ENCODE measurements at regions not wholly inside any gene's neighbourhood (a gene's known extent, or its start where the extent isn't known, plus 50 kb on each side); places are given as distances from the start of the nearest gene placed in this dataset.
"Not testable (repeated sequence)": the region's sequence is repeated elsewhere in the genome, so short reads cannot be mapped to it uniquely, and the experiment has no call there.

DNA sequence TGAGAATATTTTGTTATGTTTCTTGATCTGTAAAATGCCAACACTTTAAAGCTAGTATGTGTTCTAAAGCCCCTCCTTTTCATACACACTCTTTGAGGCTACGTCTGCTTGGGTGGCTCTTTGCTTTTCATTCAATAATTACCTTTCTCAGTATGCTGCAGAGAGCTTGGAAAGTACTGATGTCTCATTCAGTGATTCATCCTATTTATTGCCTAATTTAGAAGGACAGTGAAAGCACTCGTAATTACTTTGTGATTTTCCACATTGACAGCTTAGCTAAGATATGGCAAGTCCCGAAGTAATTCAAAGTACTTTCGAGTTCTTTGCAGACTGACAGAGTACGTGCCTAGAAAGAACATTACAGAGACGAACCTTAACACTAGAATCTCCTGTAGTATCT is 57.2 kb downstream of the BMP15 start:
- no peak for DNase-seq (ENCODE audit: low read depth)

DNA sequence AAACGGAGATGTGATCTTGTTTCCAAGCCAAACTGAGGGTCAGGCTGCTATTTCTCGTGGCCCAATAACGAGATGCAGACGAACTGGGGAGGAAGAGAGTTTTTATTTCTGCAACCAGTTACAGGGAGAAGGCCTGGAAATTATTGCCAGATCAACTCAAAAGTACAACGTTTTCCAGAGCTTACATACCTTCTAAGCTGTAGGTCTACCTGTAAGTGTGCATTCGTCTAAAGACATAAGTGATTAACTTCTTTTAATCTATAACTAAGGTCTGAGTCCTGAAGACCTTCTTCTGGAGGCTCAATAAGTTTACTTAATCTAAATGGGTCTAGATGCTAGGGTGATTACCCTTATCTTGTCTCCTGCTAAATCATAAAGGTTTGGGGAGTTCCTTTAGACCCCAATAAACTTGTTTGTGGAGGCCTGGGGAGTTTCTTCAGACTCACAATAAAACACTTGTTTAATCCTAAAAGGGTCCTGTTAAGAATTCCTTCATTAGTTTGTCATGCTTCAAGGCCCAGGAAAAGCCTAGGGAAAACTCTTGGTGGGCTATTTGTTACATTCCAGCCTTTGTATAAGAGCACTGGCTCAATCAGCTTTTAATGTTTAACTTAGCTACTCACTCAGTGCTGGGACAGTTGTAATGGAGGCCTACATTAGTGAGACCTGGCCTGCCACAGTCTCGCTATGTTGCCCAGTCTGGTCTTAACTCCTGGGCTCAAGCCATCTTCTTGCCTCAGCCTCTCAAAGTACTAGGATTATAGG is 58.5 kb downstream of the BMP15 start:
- DNase-seq (ENCODE audit: low read depth), result not testable (repeated sequence)

DNA sequence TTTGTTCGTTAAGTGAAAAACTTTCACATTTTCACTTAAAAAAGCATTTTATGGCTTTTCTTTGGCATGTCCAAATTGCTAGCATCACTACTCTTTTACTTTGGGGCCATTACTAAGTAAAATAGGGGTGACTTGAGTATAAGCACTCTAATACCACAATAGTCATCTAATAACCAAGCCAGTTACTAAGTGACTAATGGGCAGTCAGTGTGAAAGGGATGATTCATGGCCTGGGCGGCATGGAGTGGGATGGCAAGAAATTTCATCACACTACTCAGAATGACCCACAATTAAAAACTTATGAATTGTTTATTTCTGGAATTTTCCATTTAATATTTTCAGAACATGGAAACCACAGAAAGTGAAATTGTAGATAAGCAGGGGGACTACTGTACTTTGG is 60.9 kb downstream of the BMP15 start:
- peak; percentile 17 for DNase-seq (ENCODE audit: low read depth)

DNA sequence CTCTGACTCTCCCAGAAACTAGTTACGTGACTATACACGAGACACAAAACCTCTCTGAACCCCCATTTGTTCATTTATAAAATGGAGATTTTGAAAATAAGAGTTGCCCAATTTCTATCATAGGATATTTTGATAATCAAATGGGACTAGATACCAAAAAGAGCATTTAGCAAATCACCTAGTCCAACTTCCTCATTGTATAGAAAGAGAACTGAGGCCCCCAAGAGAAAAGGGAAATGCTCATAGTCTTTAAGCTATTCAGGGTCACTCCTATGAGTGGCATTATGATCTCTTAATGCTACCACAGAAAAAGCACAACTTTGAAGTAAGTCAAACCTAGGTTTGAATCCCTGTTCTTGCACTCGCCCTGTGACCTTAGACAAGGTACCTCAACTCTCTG is 62.7 kb downstream of the BMP15 start:
- no peak for DNase-seq (ENCODE audit: low read depth)

DNA sequence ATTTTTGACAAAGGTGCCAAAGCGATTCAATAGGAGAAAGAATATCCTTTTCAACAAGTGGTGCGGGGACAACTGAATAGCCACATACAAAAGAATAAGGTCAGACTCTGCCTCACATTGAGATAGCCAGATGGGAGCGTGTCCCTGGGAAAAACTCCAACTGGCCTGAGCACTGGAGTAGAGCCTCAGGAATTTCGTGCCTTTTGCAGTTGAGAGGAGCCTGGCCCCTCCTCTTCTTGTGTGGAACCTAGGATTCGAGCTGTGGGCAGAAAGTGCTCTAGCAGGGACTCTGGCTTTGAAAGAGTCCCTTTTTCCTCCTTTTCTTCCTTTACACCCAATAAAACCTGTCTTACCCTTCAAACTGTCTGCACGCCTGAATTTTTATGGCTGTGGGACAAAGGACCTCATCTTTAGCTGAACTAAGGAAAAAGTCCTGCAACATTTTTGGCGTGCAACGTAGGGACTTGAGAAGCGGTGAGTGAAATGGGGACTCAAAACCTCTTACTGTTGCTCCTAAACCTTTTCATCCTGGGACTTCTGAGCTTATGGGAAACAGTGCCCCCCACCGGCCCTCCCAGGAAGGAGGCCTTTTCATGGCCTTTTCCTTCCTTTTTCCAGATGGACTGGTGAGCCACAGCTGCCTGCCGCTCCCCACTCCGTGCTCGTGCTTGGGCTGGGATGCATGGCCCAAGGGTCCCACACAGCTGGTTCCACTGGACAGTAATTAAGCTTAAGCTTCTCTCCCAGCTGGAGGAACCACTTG is 68.6 kb downstream of the BMP15 start:
- DNase-seq (ENCODE audit: low read depth), result no peak

DNA sequence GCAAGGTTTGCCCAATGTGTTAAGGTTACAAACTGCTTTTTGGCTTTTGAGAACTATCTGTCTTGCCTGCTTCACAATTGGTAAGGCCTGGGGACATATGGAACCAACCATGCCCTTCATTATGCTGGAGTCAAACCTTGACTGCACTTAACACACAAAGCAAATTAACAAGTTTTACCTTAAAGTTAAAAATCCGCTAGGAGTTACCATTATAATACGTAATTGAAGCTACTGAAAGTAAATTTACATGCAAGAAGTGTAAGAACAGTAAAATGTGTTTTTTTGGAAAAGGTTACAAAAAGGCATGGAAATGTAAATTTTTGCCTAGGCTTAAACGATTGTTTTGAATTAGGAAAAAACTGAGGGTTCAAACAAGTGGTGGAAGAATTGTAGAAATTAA is 69.7 kb downstream of the BMP15 start:
- DNase-seq (ENCODE audit: low read depth), result no peak

DNA sequence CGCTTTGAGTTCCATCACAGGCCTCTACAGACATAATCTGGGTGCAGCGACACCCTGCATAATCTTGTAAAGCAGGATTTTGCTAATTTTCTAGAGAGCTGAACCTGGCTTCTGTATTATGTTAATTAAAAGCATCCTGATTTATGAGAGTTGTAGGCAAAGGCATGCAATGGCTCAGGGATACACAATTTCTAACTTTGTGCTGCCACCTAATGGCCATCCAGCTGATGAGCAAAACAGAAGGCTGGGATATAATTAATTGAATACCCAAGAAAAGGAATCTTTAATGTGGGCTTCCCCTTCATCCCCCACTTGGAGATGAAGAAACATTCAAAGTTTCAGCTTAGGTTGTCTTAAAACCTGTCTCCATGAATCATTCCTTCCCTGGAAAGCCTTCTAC is 78.1 kb downstream of the BMP15 start:
- peak; percentile 23 for DNase-seq (ENCODE audit: low read depth)

DNA sequence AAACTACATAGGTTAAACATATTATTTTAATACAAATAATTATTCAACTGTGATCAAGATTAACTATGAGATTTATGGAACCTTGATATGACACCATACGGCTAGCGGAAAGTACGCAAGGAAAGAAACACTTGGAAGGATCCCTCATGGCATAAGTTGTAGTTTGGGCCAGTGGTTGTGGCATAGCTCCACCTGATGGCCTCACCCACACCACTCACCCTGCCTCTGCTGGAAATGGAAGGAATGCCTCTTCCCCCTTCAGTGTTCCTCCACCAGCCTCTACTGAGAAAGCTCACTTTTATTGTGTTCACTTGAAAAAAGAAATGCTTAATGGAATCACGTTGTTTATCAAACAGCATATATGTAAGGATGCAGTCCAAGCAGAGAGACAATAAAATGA is 86.4 kb downstream of the BMP15 start:
- no peak for DNase-seq (ENCODE audit: low read depth)

DNA sequence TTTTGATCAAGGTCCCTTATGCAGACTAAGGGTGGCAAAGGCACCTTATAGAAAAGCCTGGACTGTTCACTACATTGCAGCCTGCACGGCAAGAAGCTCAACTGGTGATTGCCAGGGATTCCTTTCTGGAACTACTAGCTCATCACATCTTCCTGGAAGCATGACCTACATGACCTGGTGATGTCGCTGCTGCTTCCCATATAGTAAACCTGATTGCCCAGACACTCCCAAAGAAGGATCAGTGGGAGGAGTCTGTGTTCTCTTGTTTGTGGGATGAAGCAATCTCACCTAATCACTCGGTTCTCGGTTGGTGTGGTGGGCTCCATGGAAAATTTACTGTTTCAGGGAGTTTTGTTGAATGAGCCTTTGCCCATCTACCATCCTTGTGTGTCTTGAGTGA is 89.8 kb downstream of the BMP15 start:
- DNase-seq (ENCODE audit: low read depth), result not testable (repeated sequence)

DNA sequence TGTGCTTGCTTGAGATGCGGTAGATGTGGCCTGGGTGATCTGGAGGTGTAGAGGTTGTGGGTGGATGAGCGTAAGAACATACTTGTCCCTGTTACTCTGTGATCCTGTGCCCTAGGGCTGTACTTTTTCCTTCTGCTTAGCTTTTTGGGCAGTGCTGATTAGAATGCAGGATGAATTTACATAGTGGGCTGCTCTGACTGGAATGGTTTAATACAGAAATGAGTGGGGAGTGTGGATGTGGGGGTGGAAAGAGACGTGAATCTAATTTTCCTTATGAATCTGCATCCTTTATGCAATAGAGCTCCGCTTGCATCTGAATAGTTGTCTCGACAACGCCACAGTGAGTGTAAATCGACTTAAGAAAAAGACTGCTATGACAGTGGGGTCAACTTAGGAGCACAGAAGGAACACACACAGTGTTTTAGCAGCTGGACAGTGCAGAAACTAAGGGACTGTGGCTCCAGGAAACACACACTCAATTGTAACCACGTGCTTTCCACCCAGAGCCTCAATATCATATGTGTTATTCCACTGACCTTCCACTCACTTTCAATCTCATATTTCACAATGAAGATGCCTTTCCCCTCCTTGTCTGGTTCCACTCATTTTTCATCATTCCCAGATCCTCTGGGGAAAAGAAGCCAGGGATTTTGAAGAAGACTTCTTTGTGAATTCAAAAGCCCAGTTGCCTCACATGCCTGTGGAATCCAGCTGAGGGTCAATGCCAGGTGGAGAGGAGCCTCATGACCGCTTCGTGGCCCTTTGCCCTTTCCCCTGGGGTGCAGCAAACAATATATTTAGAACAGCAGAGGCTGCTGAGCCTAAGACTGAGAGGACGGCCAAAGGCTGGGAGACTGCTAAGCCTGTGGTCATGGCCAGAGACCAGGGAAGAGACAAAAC is 91.4 kb downstream of the BMP15 start:
- DNase-seq (ENCODE audit: low read depth), result not testable (repeated sequence)

DNA sequence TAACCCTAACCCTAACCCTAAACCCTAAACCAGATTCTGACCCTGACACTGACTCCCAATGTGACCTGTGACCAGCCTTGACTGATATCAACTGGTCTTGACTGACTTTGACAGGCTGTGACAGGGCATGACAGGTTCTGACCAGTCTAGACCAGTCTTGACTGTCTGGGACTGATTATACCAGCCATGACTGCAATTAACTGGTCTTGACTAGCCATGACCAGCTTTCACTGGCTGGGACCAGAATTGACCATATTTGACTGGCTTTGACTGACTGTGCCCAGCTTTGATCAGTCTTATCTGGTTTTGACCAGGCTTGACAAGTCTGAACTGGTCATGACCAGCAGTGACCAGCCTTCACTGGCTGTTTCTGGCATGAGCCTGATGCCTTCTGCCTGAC is 95.5 kb downstream of the BMP15 start:
- no peak for DNase-seq (ENCODE audit: low read depth)

DNA sequence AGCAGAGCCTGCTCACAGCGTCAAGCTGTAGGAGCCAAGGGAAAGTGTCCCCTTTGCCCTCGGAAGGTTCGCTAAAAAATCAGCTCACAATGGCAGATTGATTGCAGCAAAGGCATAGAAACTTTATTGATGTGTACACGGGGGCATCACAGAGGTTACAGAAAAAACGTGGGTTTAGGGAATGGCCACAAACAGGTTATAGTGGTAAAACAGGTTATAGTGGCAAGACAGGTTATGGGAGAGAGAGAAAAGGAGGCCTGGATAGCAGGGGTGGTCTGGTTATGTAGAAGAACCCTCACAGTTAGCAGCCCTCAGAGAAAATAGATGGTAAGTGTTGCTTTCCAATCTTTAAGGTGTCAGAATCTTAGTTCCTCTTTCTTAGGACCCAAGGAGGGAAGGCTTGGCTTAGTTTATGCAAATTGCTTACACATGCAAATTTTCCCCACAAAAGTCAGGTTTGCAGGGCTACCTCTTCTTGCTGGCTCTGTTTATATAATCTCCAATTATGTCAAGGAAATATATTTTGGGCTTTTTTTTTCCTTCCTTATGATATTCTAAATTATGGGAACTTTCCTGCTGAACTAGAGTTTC is 113.7 kb downstream of the BMP15 start:
- DNase-seq (ENCODE audit: low read depth), result no peak

DNA sequence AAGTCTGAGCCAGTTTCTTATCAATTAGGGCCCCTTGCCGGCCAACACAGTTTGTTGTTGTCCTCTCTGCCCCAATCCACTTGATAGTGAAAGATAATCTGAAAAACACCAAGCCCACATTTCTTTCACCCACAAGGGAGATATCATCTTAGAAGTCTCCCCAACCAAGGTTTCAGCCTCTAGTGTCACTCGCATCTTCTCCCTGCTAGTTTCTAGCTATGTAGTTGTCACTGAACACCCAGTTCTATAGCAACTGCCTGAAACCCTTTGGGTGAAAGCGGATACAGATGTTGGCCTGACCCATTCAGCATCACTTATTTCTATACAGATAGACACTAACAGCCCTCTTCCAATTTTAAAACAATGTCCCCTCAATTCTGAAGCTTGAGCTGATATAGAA is 116.3 kb downstream of the BMP15 start:
- no peak for DNase-seq (ENCODE audit: low read depth)

DNA sequence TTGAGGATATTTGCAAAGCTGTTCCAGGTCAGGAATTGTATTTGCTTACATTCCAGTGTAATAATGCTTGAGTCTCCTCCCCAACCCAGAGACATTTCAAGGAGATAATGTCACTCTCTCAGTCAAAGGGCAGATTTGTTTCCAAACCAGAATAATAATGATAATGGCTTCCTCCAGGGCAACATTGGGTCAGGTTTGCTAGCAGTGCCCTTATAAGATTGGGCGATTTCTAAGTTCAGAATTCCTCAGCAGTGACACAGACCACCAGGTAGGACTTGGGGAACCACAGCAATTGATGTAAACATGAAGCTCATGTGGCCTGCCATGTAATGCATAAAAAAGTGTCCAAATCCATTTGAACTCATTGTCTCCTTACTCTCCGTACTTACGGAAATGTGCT is 125.2 kb downstream of the BMP15 start:
- no peak for DNase-seq (ENCODE audit: low read depth)

DNA sequence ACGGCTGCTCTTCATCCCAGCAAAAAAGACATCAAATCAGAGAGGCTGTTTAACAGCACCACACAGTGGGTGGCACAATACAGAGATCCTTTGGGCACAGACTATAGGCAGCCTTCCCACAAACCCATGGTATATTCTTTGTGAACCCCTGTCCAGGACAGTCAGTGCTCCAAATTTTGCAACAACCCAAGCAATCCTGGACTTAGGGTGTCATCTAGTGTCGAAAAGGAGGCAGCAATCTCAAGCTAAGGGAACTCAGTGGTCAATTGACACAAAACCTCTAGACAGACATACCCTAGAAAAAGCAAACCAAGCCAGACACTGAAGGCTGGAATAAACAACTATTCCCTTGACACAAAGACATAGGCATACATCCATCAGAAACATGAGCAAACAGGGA is 137.4 kb downstream of the BMP15 start:
- no peak for DNase-seq (ENCODE audit: low read depth)

DNA sequence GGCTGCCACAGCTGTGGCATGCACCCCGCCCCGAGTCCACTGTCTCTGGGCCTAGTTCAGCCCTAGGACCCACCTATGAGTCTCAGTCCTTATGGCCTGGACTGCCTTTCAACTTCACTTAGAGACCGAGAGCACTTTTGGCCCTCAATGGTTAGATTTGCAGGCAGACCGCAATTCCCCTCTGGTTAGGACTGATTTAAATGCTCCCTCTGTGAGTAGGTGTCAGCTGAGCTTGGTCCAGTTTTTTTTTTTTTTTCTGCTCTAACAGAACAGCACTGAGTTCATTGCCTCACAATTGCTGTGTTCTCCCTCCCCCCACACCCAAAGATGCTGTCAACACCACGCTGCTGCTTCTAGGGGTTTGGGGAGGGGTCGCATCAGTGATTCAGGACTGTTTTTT is 143.2 kb downstream of the BMP15 start:
- no peak for DNase-seq (ENCODE audit: low read depth)

DNA sequence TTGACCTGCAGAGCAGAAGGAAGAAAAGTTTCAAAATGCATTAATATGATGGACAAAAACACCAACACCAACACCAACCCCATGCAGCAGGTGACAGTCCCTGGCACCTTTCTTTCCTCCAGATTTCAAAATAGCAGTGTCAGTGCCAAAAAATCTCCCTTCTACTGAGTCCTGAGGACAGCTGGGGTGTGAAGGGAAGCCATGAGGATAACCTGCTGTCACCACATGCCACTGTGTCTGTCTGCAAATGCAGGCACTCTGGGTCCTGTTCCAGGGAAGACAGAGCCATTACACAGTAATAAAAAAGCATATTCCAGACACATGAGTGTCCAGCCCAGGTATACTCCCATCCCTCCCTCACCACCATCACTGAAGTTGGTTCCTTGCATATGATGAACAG is 187.5 kb downstream of the BMP15 start:
- DNase-seq (ENCODE audit: low read depth), result no peak

DNA sequence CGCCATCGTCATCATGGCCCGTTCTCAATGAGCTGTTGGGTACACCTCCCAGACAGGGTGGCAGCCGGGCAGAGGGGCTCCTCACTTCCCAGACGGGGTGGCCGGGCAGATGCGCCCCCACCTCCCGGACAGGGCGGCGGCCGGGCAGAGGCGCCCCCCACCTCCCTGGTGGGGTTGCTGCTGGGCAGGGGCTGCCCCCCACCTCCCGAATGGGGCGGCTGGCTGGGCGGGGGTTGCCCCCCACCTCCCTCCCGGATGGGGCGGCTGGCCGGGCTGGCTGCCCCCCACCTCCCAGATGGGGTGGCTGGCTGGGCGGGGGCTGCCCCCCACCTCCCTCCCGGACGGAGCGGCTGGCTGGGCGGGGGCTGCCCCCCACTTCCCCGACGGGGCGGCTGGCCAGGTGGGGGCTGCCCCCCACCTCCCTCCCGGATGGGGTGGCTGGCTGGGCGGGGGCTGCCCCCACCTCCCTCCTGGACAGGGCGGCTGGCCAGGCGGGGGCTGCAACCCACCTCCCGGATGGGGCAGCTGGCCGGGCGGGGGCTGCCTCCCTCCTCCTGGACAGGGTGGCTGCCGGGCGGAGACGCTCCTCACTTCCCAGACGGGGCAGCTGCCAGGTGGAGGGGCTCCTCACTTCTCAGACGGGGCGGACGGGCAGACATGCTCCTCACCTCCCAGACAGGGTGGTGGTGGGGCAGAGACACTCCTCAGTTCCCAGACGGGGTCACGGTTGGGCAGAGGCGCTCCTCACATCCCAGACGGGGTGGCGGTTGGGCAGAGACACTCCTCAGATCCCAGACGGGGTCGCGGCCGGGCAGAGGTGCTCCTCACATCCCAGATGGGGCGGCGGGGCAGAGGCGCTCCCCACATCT is 208.8 kb downstream of the BMP15 start:
- not testable (repeated sequence) for DNase-seq (ENCODE audit: low read depth)

DNA sequence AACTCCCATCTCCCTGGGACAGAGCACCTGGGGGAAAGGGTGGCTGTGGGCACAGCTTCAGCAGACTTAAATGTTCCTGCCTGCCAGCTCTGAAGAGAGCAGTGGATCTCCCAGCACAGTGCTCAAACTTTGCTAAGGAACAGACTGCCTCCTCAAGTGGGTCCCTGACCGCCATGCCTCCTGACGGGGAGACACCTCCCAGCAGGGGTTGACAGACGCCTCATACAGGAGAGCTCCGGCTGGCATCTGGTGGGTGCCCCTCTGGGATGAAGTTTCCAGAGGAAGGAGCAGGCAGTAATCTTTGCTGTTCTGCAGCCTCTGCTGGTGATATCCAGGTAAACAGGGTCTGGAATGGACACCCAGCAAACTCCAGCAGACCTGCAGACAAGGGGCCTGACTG is 206.9 kb upstream of the NUDT10 start:
- not testable (repeated sequence) for DNase-seq (ENCODE audit: low read depth)

DNA sequence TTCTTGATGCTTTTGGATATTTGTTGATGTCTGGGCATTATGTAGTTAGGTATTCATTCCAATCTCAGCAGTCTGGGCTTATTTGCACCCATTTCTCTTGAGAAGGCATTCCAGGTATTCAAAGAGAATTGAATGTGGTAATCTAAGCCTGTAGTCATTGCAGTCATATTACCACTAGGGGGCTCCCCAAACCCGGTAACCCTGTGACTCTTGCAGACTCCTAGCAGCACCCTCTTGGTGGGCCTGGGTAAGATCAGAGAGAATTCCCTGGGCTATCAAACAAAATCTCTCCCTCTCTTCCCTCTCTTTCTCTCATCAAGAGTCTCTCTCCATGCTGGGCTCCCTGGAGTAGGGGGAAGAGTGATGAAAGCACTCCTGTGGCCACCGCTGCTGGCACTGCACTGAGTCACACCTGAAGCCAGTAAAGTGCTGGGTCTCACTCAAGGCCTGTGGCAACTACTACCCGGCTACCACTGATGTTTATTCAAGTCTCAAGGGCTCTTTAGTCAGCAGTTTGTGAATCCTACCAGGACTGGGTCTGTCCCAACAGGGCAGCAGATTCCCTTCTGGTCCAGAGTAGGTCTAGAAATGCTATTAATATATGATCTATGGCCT is 187.7 kb upstream of the NUDT10 start:
- DNase-seq (ENCODE audit: low read depth), result peak; percentile 2

DNA sequence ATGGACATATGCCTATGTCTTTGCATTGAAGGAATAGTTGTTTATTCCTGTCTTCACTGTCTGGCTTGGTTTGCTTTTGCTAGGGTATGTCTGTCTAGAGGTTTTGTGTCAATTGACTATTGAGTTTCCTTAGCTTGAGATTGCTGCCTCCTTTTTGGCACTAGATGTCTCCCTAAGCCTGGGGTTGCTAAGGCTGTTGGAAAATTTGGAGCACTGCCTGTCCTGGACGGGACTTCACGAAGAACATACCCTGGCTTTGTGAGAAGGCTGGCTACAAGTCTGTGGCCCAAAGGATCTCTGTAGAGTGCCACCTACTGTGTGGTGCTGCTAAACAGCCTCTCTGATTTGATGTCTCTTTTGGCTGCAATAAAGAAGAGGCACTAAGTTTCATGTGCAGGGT is 183.8 kb upstream of the NUDT10 start:
- DNase-seq (ENCODE audit: low read depth), result no peak

All from stromal cell of bone marrow (primary cell).